MM.1S (cell line): ENCODE measurements at regions not wholly inside any gene's neighbourhood (a gene's known extent, or its start where the extent isn't known, plus 50 kb on each side); places are given as distances from the start of the nearest gene placed in this dataset.

Experiments used
- DNase-seq: peaks from one replicate; pipeline ENCODE4 v3.0.0-alpha.2; 2015
- H2AFZ ChIP-seq: fragments of 300-600 bp; sonication (generic); 2 replicates; pipeline ENCODE4 v1.6.0; 2016; ENCODE audit warnings: antibody characterized with exemption, low read length
- H3F3A ChIP-seq: fragments of 300-600 bp; sonication (generic); 2 replicates; pipeline ENCODE4 v1.6.1; 2016; ENCODE audit warnings: mild to moderate bottlenecking, antibody characterized with exemption, low read length, moderate library complexity, mixed read lengths; ENCODE audit not compliant: insufficient read depth
- H3K27ac ChIP-seq: fragments of 300-600 bp; sonication (generic); 2 replicates; pipeline ENCODE4 v1.5.1; 2016; ENCODE audit warnings: mild to moderate bottlenecking, low read length
- H3K27me3 ChIP-seq: fragments of 300-600 bp; sonication (generic); replicated peaks from 2 replicates; pipeline ENCODE4 v1.6.0; 2016; ENCODE audit warnings: low read length; ENCODE audit not compliant: insufficient read depth
- H3K36me3 ChIP-seq: fragments of 300-600 bp; sonication (generic); replicated peaks from 2 replicates; pipeline ENCODE4 v1.6.1; 2016; ENCODE audit warnings: mild to moderate bottlenecking, low read length, mixed read lengths; ENCODE audit not compliant: insufficient read depth
- H3K4me1 ChIP-seq: fragments of 300-600 bp; sonication (generic); 2 replicates; pipeline ENCODE4 v1.6.1; 2016; ENCODE audit warnings: low read length, mixed read lengths
- H3K4me2 ChIP-seq: fragments of 300-600 bp; sonication (generic); 2 replicates; pipeline ENCODE4 v1.6.0; 2016; ENCODE audit warnings: low read depth, low read length
- H3K4me3 ChIP-seq: fragments of 300-600 bp; sonication (generic); 2 replicates; pipeline ENCODE4 v1.5.1; 2016; ENCODE audit warnings: low read length, mixed read lengths
- H3K79me2 ChIP-seq: fragments of 300-600 bp; sonication (generic); 2 replicates; pipeline ENCODE4 v1.6.1; 2016; ENCODE audit warnings: mixed run types, low read length, mixed read lengths
- H3K9ac ChIP-seq: fragments of 300-600 bp; sonication (generic); 2 replicates; pipeline ENCODE4 v1.6.1; 2016; ENCODE audit warnings: low read length, mixed read lengths
- H3K9me2 ChIP-seq: fragments of 300-600 bp; sonication (generic); replicated peaks from 2 replicates; pipeline ENCODE4 v1.6.1; 2016; ENCODE audit warnings: mild to moderate bottlenecking, low read length, mixed read lengths; ENCODE audit not compliant: insufficient read depth
- H3K9me3 ChIP-seq: fragments of 300-600 bp; sonication (generic); replicated peaks from 2 replicates; pipeline ENCODE4 v1.6.1; 2016; ENCODE audit warnings: mild to moderate bottlenecking, low read length, mixed read lengths; ENCODE audit not compliant: insufficient read depth
- H4K20me1 ChIP-seq: fragments of 300-600 bp; sonication (generic); 2 replicates; pipeline ENCODE4 v1.6.1; 2016; ENCODE audit warnings: mild to moderate bottlenecking, low read length, moderate library complexity, mixed read lengths; ENCODE audit not compliant: insufficient read depth
- CTCF ChIP-seq: fragments of 300-600 bp; sonication (generic); IDR thresholded peaks from 2 replicates; pipeline ENCODE4 v1.5.1; 2016; ENCODE audit warnings: antibody characterized with exemption, low read length, mixed read lengths
- EZH2 ChIP-seq: fragments of 300-600 bp; sonication (generic); optimal IDR thresholded peaks from 2 replicates; pipeline ENCODE3; 2017; ENCODE audit warnings: low read depth, mild to moderate bottlenecking, antibody characterized with exemption, low read length, mixed read lengths
- EZH2phosphoT487 ChIP-seq: fragments of 300-600 bp; sonication (generic); IDR thresholded peaks from 2 replicates; pipeline ENCODE4 v1.6.1; 2018; ENCODE audit warnings: antibody characterized with exemption, low read length

DNA sequence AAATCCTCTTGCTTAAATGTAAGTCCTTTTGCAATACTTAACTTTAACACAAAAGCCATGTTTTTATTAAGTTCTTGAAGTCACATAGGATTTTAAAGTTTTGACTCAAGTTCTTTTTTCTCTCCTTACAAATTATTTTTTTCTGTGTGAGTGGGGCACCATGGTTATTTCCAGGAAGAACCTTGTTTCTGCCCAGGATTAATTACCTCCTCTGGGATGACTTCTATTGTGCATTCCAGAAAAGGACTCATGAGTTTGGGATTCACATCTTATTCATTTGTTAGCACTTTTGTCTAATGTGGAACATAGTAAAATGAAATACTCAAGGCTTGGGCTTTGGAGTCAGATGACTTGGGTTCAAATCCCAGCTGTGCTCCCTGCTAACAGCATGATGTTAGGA is 421.4 kb upstream of the WWC1 start:
- Histone ChIP-seq H4K20me1 (no peaks in the 10 kb centered on the region), H3K27ac (no peak overlapping the region), H3K79me2 (no peaks in the 10 kb centered on the region), H3K9me3 (no peaks in the 10 kb centered on the region), H3K36me3 (no peaks in the 10 kb centered on the region), H3K27me3 (no peaks in the 10 kb centered on the region), H3K9ac (no peak overlapping the region), H3K4me3 (no peak overlapping the region), H3F3A (no peaks in the 10 kb centered on the region), H3K4me2 (no peak overlapping the region), H3K4me1 (peaks cover 24% of the 10 kb centered on the region), H3K9me2 (no peaks in the 10 kb centered on the region), H2AFZ (no peak overlapping the region)
- no peak for DNase-seq
- TF ChIP-seq EZH2phosphoT487 (no peak), CTCF (no peak), EZH2 (no peak)

DNA sequence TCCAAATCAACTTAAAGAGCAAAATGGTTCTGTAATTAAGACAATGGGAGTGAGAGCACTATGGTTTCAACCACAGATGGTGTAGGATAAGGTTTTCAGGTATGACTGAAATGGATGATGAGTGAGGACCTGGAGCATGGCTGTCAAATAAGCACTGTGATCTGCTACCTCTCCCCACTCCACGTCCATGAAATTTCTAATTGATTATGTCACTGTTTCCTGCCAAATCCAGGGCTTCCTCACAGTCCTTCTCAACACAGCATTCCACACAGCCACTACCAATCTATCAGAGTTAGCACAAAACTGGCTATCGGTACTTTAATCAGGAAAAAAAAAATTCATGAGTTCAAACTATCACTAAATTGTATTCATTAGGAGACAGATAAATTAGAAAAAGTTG is 420.4 kb upstream of the WWC1 start:
- peaks cover 24% of the 10 kb centered on the region for H3K4me1 ChIP-seq
- no peaks in the 10 kb centered on the region for H3F3A ChIP-seq
- H3K9me2 ChIP-seq = no peaks in the 10 kb centered on the region
- H3K9me3 ChIP-seq = no peaks in the 10 kb centered on the region
- DNase-seq = no peak
- no peak overlapping the region for H3K4me2 ChIP-seq
- no peaks in the 10 kb centered on the region for H3K36me3 ChIP-seq
- H2AFZ ChIP-seq = no peak overlapping the region
- TF ChIP-seq CTCF (no peak), EZH2 (no peak), EZH2phosphoT487 (no peak)
- H3K9ac ChIP-seq = no peak overlapping the region
- no peaks in the 10 kb centered on the region for H3K27me3 ChIP-seq
- no peaks in the 10 kb centered on the region for H4K20me1 ChIP-seq
- H3K4me3 ChIP-seq = no peak overlapping the region
- H3K79me2 ChIP-seq = no peaks in the 10 kb centered on the region
- no peak overlapping the region for H3K27ac ChIP-seq

- no peaks in the 10 kb centered on the region for H3F3A ChIP-seq
- H3K79me2 ChIP-seq = no peaks in the 10 kb centered on the region
- H3K27me3 ChIP-seq = no peaks in the 10 kb centered on the region
- H3K9me2 ChIP-seq = no peaks in the 10 kb centered on the region
- H4K20me1 ChIP-seq = no peaks in the 10 kb centered on the region
- H3K4me2 ChIP-seq = no peak overlapping the region
- no peak for TF ChIP-seq EZH2
- no peak for TF ChIP-seq CTCF
- no peak overlapping the region for H2AFZ ChIP-seq
- DNase-seq = no peak
- H3K36me3 ChIP-seq = no peaks in the 10 kb centered on the region
- peaks cover 24% of the 10 kb centered on the region for H3K4me1 ChIP-seq
- no peak overlapping the region for H3K27ac ChIP-seq
- no peak overlapping the region for H3K4me3 ChIP-seq
- H3K9ac ChIP-seq = no peak overlapping the region
- no peaks in the 10 kb centered on the region for H3K9me3 ChIP-seq
These were observed 418.7 kb upstream of the WWC1 start for GRCh38 chr5:167872791-167873190.
